ENCODE measurements at regions not wholly inside any gene's neighbourhood (a gene's known extent, or its start where the extent isn't known, plus 50 kb on each side); places are given as distances from the start of the nearest gene placed in this dataset.
"Not testable (repeated sequence)": the region's sequence is repeated elsewhere in the genome, so short reads cannot be mapped to it uniquely, and the experiment has no call there.

GRCh38 chr6:5828296-5828695 is 178.4 kb downstream of the NRN1 start:
- ChIA-PET CTCF (no interaction called here), POLR2A (no interaction called here)
- H3K9me3 ChIP-seq (ENCODE audit: control extremely low read depth in 1 of 5, control insufficient read depth in 4 of 5, insufficient read depth in 2 of 5, low read depth in 1 of 5, low read length in 4 of 5): no peaks in the 10 kb centered on the region
- no peak for DNase-seq
- no peak overlapping the region for H3K4me3 ChIP-seq (ENCODE audit: control insufficient read depth in 1 of 7, extremely low read depth in 1 of 7, insufficient read depth in 4 of 7, low read depth in 2 of 7, low read length in 6 of 7)
- no peaks in the 10 kb centered on the region for H3K36me3 ChIP-seq (ENCODE audit: control insufficient read depth in 4 of 4, insufficient read depth in 4 of 4, low read length in 3 of 4)
- 75% methylated on average over 5 of the region's 11 CpGs for WGBS (ENCODE audit: insufficient coverage)
- no peak overlapping the region for H3K27ac ChIP-seq (ENCODE audit: insufficient read depth in 1 of 2, low read depth in 1 of 2, low read length in 2 of 2, poor library complexity in 1 of 2, severe bottlenecking in 2 of 2)
- H3K4me1 ChIP-seq (ENCODE audit: control extremely low read depth in 1 of 4, control insufficient read depth in 4 of 4, insufficient read depth in 4 of 4, low read length in 3 of 4): peaks cover 0 to 33% (median 7%) of the 10 kb centered on the region in 4 experiments
- H3K27me3 ChIP-seq (replicated peaks in 2 of 5; ENCODE audit: control insufficient read depth in 4 of 5, insufficient read depth in 5 of 5, low read length in 4 of 5): no peaks in the 10 kb centered on the region

GRCh38 chr6:5827056-5827904 is 179.4 kb downstream of the NRN1 start:
- no peak overlapping the region for H3K4me3 ChIP-seq (ENCODE audit: control insufficient read depth in 1 of 7, extremely low read depth in 1 of 7, insufficient read depth in 4 of 7, low read depth in 2 of 7, low read length in 6 of 7)
- H3K36me3 ChIP-seq (ENCODE audit: control insufficient read depth in 4 of 4, insufficient read depth in 4 of 4, low read length in 3 of 4): no peaks in the 10 kb centered on the region
- ChIA-PET POLR2A (no interaction called here), CTCF (no interaction called here)
- DNase-seq: no peak
- H3K9me3 ChIP-seq (ENCODE audit: control extremely low read depth in 1 of 5, control insufficient read depth in 4 of 5, insufficient read depth in 2 of 5, low read depth in 1 of 5, low read length in 4 of 5): no peaks in the 10 kb centered on the region
- 87% methylated on average over 11 of the region's 14 CpGs for WGBS (ENCODE audit: insufficient coverage)
- no peak overlapping the region for H3K27ac ChIP-seq (ENCODE audit: insufficient read depth in 1 of 2, low read depth in 1 of 2, low read length in 2 of 2, poor library complexity in 1 of 2, severe bottlenecking in 2 of 2)
- peaks cover 0 to 27% (median 7%) of the 10 kb centered on the region in 4 experiments for H3K4me1 ChIP-seq (ENCODE audit: control extremely low read depth in 1 of 4, control insufficient read depth in 4 of 4, insufficient read depth in 4 of 4, low read length in 3 of 4)
- H3K27me3 ChIP-seq (replicated peaks in 2 of 5; ENCODE audit: control insufficient read depth in 4 of 5, insufficient read depth in 5 of 5, low read length in 4 of 5): no peaks in the 10 kb centered on the region

GRCh38 chr6:5824382-5824983 is 182.2 kb downstream of the NRN1 start:
- CTCF ChIA-PET; H3K27ac ChIP-seq (ENCODE audit: insufficient read depth in 1 of 2, low read depth in 1 of 2, low read length in 2 of 2, poor library complexity in 1 of 2, severe bottlenecking in 2 of 2); POLR2A ChIA-PET: not testable (repeated sequence)

More at GRCh38 chr6:5824382-5824983, 182.2 kb downstream of the NRN1 start:
- 82% methylated on average over 5 of the region's 8 CpGs for WGBS (ENCODE audit: insufficient coverage)
- not testable (repeated sequence) for DNase-seq; H3K9me3 ChIP-seq (ENCODE audit: control extremely low read depth in 1 of 5, control insufficient read depth in 4 of 5, insufficient read depth in 2 of 5, low read depth in 1 of 5, low read length in 4 of 5); H3K27me3 ChIP-seq (replicated peaks in 2 of 5; ENCODE audit: control insufficient read depth in 4 of 5, insufficient read depth in 5 of 5, low read length in 4 of 5); H3K4me3 ChIP-seq (ENCODE audit: control insufficient read depth in 1 of 7, extremely low read depth in 1 of 7, insufficient read depth in 4 of 7, low read depth in 2 of 7, low read length in 6 of 7); H3K36me3 ChIP-seq (ENCODE audit: control insufficient read depth in 4 of 4, insufficient read depth in 4 of 4, low read length in 3 of 4)
- peaks cover 0 to 14% (median 0%) of the 10 kb centered on the region in 4 experiments for H3K4me1 ChIP-seq (ENCODE audit: control extremely low read depth in 1 of 4, control insufficient read depth in 4 of 4, insufficient read depth in 4 of 4, low read length in 3 of 4)

Data from common myeloid progenitor, CD34-positive (primary cell).